IgD-negative memory B cell (primary cell): ENCODE measurements at regions not wholly inside any gene's neighbourhood (a gene's known extent, or its start where the extent isn't known, plus 50 kb on each side); places are given as distances from the start of the nearest gene placed in this dataset.
"Not testable (repeated sequence)": the region's sequence is repeated elsewhere in the genome, so short reads cannot be mapped to it uniquely, and the experiment has no call there.

Source experiments
- H3K27ac Mint-ChIP-seq, 3 donors: one replicate each; pipeline ENCODE4 v1.8.0; 2020 to 2022; ENCODE audit warnings: mild to moderate bottlenecking in 3 of 3, mixed read lengths in 3 of 3, moderate library complexity in 1 of 3
- H3K27me3 Mint-ChIP-seq: one replicate; pipeline ENCODE4 v1.8.0; 2021; ENCODE audit warnings: mixed read lengths
- H3K36me3 Mint-ChIP-seq: one replicate; pipeline ENCODE4 v1.8.0; 2020; ENCODE audit warnings: mild to moderate bottlenecking, mixed read lengths
- H3K4me1 Mint-ChIP-seq, 3 donors: one replicate each; pipeline ENCODE4 v1.8.0; 2020 to 2022; ENCODE audit warnings: mixed read lengths in 3 of 3, mild to moderate bottlenecking in 1 of 3
- H3K4me3 Mint-ChIP-seq, 4 donors: one replicate each; pipeline ENCODE4 v1.8.0; 2020 to 2022; ENCODE audit warnings: mild to moderate bottlenecking in 4 of 4, mixed read lengths in 4 of 4, moderate library complexity in 3 of 4
- H3K9me3 Mint-ChIP-seq, 3 donors: one replicate each; pipeline ENCODE4 v1.8.0; 2020 to 2021; ENCODE audit warnings: mixed read lengths in 3 of 3, mild to moderate bottlenecking in 1 of 3

GRCh38 chr1:186775881-186776560, 52.7 kb upstream of the PLA2G4A start:
- Mint-ChIP-seq H3K4me1 (no peaks in the 10 kb centered on the region), H3K27ac (no peak overlapping the region), H3K9me3 (no peaks in the 10 kb centered on the region), H3K27me3 (no peaks in the 10 kb centered on the region), H3K4me3 (no peak overlapping the region), H3K36me3 (no peaks in the 10 kb centered on the region)

- Mint-ChIP-seq H3K4me3 (no peak overlapping the region), H3K9me3 (no peaks in the 10 kb centered on the region), H3K27me3 (no peaks in the 10 kb centered on the region), H3K4me1 (no peaks in the 10 kb centered on the region), H3K36me3 (no peaks in the 10 kb centered on the region), H3K27ac (no peak overlapping the region)
Measured at GRCh38 chr1:186775036-186775435, 53.7 kb upstream of the PLA2G4A start.

- Mint-ChIP-seq H3K9me3 (peaks cover 0 to 1% (median 0%) of the 10 kb centered on the region in 3 donors), H3K4me1 (no peaks in the 10 kb centered on the region), H3K4me3 (no peak overlapping the region), H3K27ac (no peak overlapping the region), H3K36me3 (no peaks in the 10 kb centered on the region), H3K27me3 (no peaks in the 10 kb centered on the region)
Measured at GRCh38 chr1:186772228-186772627, 56.5 kb upstream of the PLA2G4A start.

- Mint-ChIP-seq H3K36me3 (no peaks in the 10 kb centered on the region), H3K27ac (no peak overlapping the region), H3K27me3 (no peaks in the 10 kb centered on the region), H3K4me3 (no peak overlapping the region), H3K4me1 (no peaks in the 10 kb centered on the region), H3K9me3 (peaks cover 0 to 1% (median 0%) of the 10 kb centered on the region in 3 donors)
Measured at GRCh38 chr1:186770421-186770820, 58.3 kb upstream of the PLA2G4A start.

GRCh38 chr1:186768906-186769305, 59.8 kb upstream of the PLA2G4A start:
- Mint-ChIP-seq H3K4me1 (no peaks in the 10 kb centered on the region), H3K9me3 (peaks cover 0 to 1% (median 0%) of the 10 kb centered on the region in 3 donors), H3K4me3 (no peak overlapping the region), H3K36me3 (no peaks in the 10 kb centered on the region), H3K27ac (no peak overlapping the region), H3K27me3 (no peaks in the 10 kb centered on the region)

GRCh38 chr1:186765446-186765845, 63.3 kb upstream of the PLA2G4A start:
- Mint-ChIP-seq H3K27me3 (no peaks in the 10 kb centered on the region), H3K27ac (no peak overlapping the region), H3K36me3 (no peaks in the 10 kb centered on the region), H3K4me3 (no peak overlapping the region), H3K9me3 (peaks cover 0 to 1% (median 0%) of the 10 kb centered on the region in 3 donors), H3K4me1 (no peaks in the 10 kb centered on the region)

- Mint-ChIP-seq H3K27ac (no peak overlapping the region), H3K36me3 (no peaks in the 10 kb centered on the region), H3K4me1 (no peaks in the 10 kb centered on the region), H3K27me3 (no peaks in the 10 kb centered on the region), H3K9me3 (peaks cover 0 to under 1% (median 0%) of the 10 kb centered on the region in 3 donors), H3K4me3 (no peak overlapping the region)
Measured at GRCh38 chr1:186763107-186763506, 65.6 kb upstream of the PLA2G4A start.

GRCh38 chr1:186762653-186763052, 66.1 kb upstream of the PLA2G4A start:
- H3K27ac Mint-ChIP-seq, result no peak overlapping the region
- no peaks in the 10 kb centered on the region for H3K27me3 Mint-ChIP-seq
- no peaks in the 10 kb centered on the region for H3K9me3 Mint-ChIP-seq
- H3K36me3 Mint-ChIP-seq, result no peaks in the 10 kb centered on the region
- no peak overlapping the region for H3K4me3 Mint-ChIP-seq
- H3K4me1 Mint-ChIP-seq, result no peaks in the 10 kb centered on the region

- no peak overlapping the region for H3K27ac Mint-ChIP-seq
- no peaks in the 10 kb centered on the region for H3K27me3 Mint-ChIP-seq
- H3K4me1 Mint-ChIP-seq, result no peaks in the 10 kb centered on the region
- no peaks in the 10 kb centered on the region for H3K36me3 Mint-ChIP-seq
- no peaks in the 10 kb centered on the region for H3K9me3 Mint-ChIP-seq
- no peak overlapping the region for H3K4me3 Mint-ChIP-seq
Measured at GRCh38 chr1:186761358-186761757, 67.4 kb upstream of the PLA2G4A start.

- H3K36me3 Mint-ChIP-seq, result no peaks in the 10 kb centered on the region
- H3K4me3 Mint-ChIP-seq, result no peak overlapping the region
- H3K27me3 Mint-ChIP-seq, result no peaks in the 10 kb centered on the region
- H3K9me3 Mint-ChIP-seq, result no peaks in the 10 kb centered on the region
- no peak overlapping the region for H3K27ac Mint-ChIP-seq
- no peaks in the 10 kb centered on the region for H3K4me1 Mint-ChIP-seq
Measured at GRCh38 chr1:186760446-186760845, 68.3 kb upstream of the PLA2G4A start.

GRCh38 chr1:186758896-186759606, 69.7 kb upstream of the PLA2G4A start:
- H3K36me3 Mint-ChIP-seq, H3K9me3 Mint-ChIP-seq, H3K4me1 Mint-ChIP-seq, H3K27ac Mint-ChIP-seq, H3K4me3 Mint-ChIP-seq, H3K27me3 Mint-ChIP-seq: not testable (repeated sequence)

- H3K4me1 Mint-ChIP-seq, result no peaks in the 10 kb centered on the region
- H3K27me3 Mint-ChIP-seq, result no peaks in the 10 kb centered on the region
- H3K9me3 Mint-ChIP-seq, result peaks cover 0 to 2% (median 0%) of the 10 kb centered on the region in 3 donors
- no peak overlapping the region for H3K4me3 Mint-ChIP-seq
- no peaks in the 10 kb centered on the region for H3K36me3 Mint-ChIP-seq
- no peak overlapping the region for H3K27ac Mint-ChIP-seq
Measured at GRCh38 chr1:186757851-186758250, 70.9 kb upstream of the PLA2G4A start.

- H3K36me3 Mint-ChIP-seq, result no peaks in the 10 kb centered on the region
- no peaks in the 10 kb centered on the region for H3K4me1 Mint-ChIP-seq
- H3K27me3 Mint-ChIP-seq, result no peaks in the 10 kb centered on the region
- peaks cover 0 to 2% (median 1%) of the 10 kb centered on the region in 3 donors for H3K9me3 Mint-ChIP-seq
- H3K27ac Mint-ChIP-seq, result no peak overlapping the region
- no peak overlapping the region for H3K4me3 Mint-ChIP-seq
Measured at GRCh38 chr1:186754542-186755145, 74.1 kb upstream of the PLA2G4A start.

- Mint-ChIP-seq H3K27me3 (no peaks in the 10 kb centered on the region), H3K4me3 (no peak overlapping the region), H3K27ac (no peak overlapping the region)
Measured at GRCh38 chr1:186753241-186753640, 73.0 kb upstream of the PTGS2 start.

GRCh38 chr1:186750257-186750656, 70.0 kb upstream of the PTGS2 start:
- no peak overlapping the region for H3K27ac Mint-ChIP-seq
- no peaks in the 10 kb centered on the region for H3K4me1 Mint-ChIP-seq
- no peak overlapping the region for H3K4me3 Mint-ChIP-seq
- peaks cover 1 to 11% (median 6%) of the 10 kb centered on the region in 3 donors for H3K9me3 Mint-ChIP-seq
- H3K27me3 Mint-ChIP-seq, result no peaks in the 10 kb centered on the region
- peaks cover 3% of the 10 kb centered on the region for H3K36me3 Mint-ChIP-seq

More at GRCh38 chr1:186753241-186753640, 73.0 kb upstream of the PTGS2 start:
- Mint-ChIP-seq H3K9me3 (peaks cover 1 to 5% (median 2%) of the 10 kb centered on the region in 3 donors), H3K36me3 (no peaks in the 10 kb centered on the region), H3K4me1 (no peaks in the 10 kb centered on the region)
